Activated CD8-positive, alpha-beta T cell treated with anti-CD3 and anti-CD28 coated beads for 36 hours (primary cell): ENCODE measurements at regions not wholly inside any gene's neighbourhood (a gene's known extent, or its start where the extent isn't known, plus 50 kb on each side); places are given as distances from the start of the nearest gene placed in this dataset.

Experiments used
- ATAC-seq: fragments of 200-7000 bp; cut with Tn5 transposase; one replicate; pipeline ENCODE4 v1.10.0; 2021; ENCODE audit warnings: mild to moderate bottlenecking, moderate library complexity
- CTCF ChIA-PET: fragments of 350-600 bp; sonication (Branson Sonifier 250); formaldehyde crosslinking; loops from one replicate; lab custom pipeline; 2021; ENCODE audit warnings: antibody characterized with exemption; lab: Charles Lee
- POLR2A ChIA-PET: fragments of 350-600 bp; sonication (Branson Sonifier 250); formaldehyde crosslinking; loops from one replicate; lab custom pipeline; 2021; ENCODE audit warnings: antibody characterized with exemption; lab: Charles Lee
- DNase-seq: peaks from one replicate; pipeline ENCODE4 v3.0.0-alpha.2; 2020
- H3K27ac Mint-ChIP-seq: one replicate; pipeline ENCODE4 v1.8.0; 2021; ENCODE audit warnings: mild to moderate bottlenecking, mixed read lengths
- H3K27me3 Mint-ChIP-seq: one replicate; pipeline ENCODE4 v1.8.0; 2021; ENCODE audit warnings: mixed read lengths
- H3K36me3 Mint-ChIP-seq: one replicate; pipeline ENCODE4 v1.8.0; 2021; ENCODE audit warnings: low read depth, mixed read lengths
- H3K4me1 Mint-ChIP-seq: one replicate; pipeline ENCODE4 v1.8.0; 2021; ENCODE audit warnings: low read depth, mixed read lengths
- H3K4me3 Mint-ChIP-seq: one replicate; pipeline ENCODE4 v1.8.0; 2021; ENCODE audit warnings: mild to moderate bottlenecking, moderate library complexity, mixed read lengths
- H3K9me3 Mint-ChIP-seq: one replicate; pipeline ENCODE4 v1.8.0; 2021; ENCODE audit warnings: mixed read lengths
- intact Hi-C: fragments of 100-400 bp; cut with micrococcal nuclease; formaldehyde crosslinking; loops from one replicate; pipeline ENCODE4 v1.10.0; 2022
- TF ChIP-seq, protein P1 (sequence below): fragments of 200-600 bp; IDR thresholded peaks from one replicate; pipeline ENCODE4 v1.8.0; 2022; ENCODE audit warnings: antibody characterized with exemption, mild to moderate bottlenecking

DNA sequence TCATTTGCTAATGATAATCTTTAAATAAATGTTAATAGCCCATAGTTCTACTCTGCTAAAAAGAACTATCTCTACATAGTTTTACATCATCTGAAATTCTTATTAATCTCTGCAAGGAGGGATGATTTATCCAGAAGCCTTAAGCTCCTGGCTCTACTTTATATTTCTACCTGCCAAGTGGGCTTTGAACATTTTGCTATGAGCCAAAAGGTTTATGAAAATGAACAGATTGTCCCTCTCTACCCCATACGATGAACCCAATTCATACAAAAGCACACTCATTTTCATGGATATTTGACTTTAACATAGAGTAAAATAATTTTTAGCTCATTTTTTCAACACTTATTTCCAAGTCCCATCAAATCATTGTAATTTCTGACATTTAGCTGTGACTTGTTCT, 611.0 kb downstream of the NSUN3 start:
- ChIA-PET CTCF (no interaction called here), POLR2A (no interaction called here)
- TF ChIP-seq, protein P1, sequence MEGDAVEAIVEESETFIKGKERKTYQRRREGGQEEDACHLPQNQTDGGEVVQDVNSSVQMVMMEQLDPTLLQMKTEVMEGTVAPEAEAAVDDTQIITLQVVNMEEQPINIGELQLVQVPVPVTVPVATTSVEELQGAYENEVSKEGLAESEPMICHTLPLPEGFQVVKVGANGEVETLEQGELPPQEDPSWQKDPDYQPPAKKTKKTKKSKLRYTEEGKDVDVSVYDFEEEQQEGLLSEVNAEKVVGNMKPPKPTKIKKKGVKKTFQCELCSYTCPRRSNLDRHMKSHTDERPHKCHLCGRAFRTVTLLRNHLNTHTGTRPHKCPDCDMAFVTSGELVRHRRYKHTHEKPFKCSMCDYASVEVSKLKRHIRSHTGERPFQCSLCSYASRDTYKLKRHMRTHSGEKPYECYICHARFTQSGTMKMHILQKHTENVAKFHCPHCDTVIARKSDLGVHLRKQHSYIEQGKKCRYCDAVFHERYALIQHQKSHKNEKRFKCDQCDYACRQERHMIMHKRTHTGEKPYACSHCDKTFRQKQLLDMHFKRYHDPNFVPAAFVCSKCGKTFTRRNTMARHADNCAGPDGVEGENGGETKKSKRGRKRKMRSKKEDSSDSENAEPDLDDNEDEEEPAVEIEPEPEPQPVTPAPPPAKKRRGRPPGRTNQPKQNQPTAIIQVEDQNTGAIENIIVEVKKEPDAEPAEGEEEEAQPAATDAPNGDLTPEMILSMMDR = no peak
- intact Hi-C loops = no loop called here
- H3K27me3 Mint-ChIP-seq = no peaks in the 10 kb centered on the region
- no peaks in the 10 kb centered on the region for H3K36me3 Mint-ChIP-seq
- peaks cover 12% of the 10 kb centered on the region for H3K9me3 Mint-ChIP-seq
- ATAC-seq (no peak), DNase-seq (no peak)
- H3K4me1 Mint-ChIP-seq = no peaks in the 10 kb centered on the region
- no peak overlapping the region for H3K4me3 Mint-ChIP-seq
- no peak overlapping the region for H3K27ac Mint-ChIP-seq

DNA sequence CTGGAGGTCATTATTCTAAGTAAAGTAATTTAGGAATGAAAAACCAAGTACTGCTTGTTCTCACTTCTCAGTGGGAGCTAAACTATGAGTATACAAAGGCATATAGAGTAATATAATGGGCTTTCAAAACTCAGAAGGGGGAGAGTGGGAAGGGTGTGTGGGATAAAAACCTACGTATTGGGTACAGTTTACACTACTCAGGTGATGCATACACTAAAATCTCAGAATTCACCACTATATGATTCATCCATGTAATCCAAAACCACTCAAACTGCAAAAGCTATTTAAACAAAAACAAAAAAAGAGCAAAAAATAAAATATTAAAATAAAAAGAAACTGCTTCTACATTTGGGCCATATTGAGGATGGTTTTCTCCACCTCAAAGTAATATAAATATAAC, 623.3 kb downstream of the NSUN3 start:
- no peak for ATAC-seq
- POLR2A ChIA-PET = no interaction called here
- CTCF ChIA-PET = no interaction called here
- H3K27me3 Mint-ChIP-seq = no peaks in the 10 kb centered on the region
- H3K9me3 Mint-ChIP-seq = peaks cover 9% of the 10 kb centered on the region
- intact Hi-C loops = no loop called here
- H3K4me1 Mint-ChIP-seq = no peaks in the 10 kb centered on the region
- H3K4me3 Mint-ChIP-seq = no peak overlapping the region
- DNase-seq = no peak
- TF ChIP-seq, protein P1 = no peak
- no peaks in the 10 kb centered on the region for H3K36me3 Mint-ChIP-seq
- no peak overlapping the region for H3K27ac Mint-ChIP-seq

DNA sequence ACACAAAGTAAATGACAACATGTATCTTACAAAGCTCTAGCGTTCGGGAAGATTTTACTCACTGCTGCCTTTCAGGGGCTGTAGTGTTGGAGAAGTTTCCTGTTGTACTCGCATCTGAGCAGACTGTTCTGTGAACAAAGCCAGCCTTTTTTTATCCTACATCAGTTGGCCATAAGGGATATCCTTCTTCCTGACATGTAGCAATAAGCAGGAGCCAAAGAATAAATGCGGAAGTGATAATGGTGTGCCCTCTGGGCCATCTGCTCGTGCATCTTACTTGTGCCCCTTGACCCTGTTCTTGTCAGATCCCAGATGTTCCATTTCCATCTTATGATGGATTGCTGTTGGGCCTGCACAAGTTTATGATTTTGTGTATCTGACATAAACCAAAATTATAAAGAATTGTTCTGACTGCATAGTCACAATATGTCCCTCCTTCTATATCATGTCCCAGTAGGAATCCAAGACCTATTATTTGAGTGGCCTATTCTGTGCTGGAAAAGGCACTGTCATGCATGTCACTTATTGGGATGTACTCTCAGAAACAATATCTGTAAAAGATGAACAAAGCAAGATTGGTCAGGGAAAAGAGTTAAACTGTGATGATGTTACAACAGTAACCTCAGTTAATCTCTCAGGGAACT, 631.3 kb downstream of the NSUN3 start:
- CTCF ChIA-PET = no interaction called here
- DNase-seq = no peak
- Mint-ChIP-seq H3K9me3 (peaks cover 5% of the 10 kb centered on the region), H3K36me3 (no peaks in the 10 kb centered on the region), H3K27ac (no peak overlapping the region), H3K27me3 (no peaks in the 10 kb centered on the region), H3K4me1 (no peaks in the 10 kb centered on the region), H3K4me3 (no peak overlapping the region)
- TF ChIP-seq, protein P1 = no peak
- intact Hi-C loops = no loop called here
- POLR2A ChIA-PET = no interaction called here
- ATAC-seq = no peak

DNA sequence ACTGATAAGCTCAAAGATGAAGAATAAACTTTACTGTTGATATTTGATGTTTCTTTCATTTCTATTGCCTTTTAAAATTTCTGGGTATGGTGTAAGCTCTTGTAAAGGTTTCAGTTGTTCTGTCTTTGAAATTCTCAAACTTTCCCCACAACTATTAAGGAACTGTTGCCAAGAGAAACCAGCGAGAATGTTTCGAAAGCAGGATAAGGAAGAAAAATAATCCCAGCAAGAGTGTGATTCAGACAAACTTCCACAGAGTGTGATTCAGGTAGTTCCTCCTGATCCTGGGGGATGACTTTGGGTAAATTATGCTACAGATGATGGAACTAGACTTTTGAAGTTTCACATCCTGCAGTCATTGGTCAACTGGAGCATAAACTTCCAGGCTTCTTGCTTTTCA, 632.0 kb downstream of the NSUN3 start:
- TF ChIP-seq, protein P1 = no peak
- ChIA-PET CTCF (no interaction called here), POLR2A (no interaction called here)
- Mint-ChIP-seq H3K27me3 (no peaks in the 10 kb centered on the region), H3K27ac (no peak overlapping the region), H3K36me3 (no peaks in the 10 kb centered on the region), H3K4me1 (no peaks in the 10 kb centered on the region), H3K4me3 (no peak overlapping the region), H3K9me3 (peaks cover 5% of the 10 kb centered on the region)
- DNase-seq (no peak), ATAC-seq (no peak)
- intact Hi-C loops = no loop called here

DNA sequence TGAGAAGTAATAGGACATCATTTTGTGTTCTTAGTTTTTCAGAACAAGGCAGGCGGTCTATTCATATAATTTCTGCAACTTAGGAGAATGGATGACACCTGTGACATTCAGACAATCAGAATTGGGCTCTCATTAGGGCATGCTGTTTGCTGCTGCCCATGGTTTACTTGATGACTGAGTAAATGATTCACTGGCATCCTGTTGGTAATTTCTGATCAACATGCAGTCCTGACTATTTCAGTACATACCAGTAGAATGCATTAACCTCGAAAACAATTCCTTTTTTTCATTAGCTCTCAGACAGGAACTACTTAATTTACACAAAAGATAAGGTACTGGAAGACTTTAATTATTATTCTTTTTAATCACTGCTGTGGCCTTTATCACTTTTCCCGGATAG, 641.6 kb downstream of the NSUN3 start:
- no peak overlapping the region for H3K4me3 Mint-ChIP-seq
- ATAC-seq (no peak), DNase-seq (no peak)
- H3K27ac Mint-ChIP-seq = no peak overlapping the region
- H3K9me3 Mint-ChIP-seq = peaks cover 7% of the 10 kb centered on the region
- POLR2A ChIA-PET = no interaction called here
- CTCF ChIA-PET = no interaction called here
- intact Hi-C loops = no loop called here
- H3K4me1 Mint-ChIP-seq = no peaks in the 10 kb centered on the region
- H3K36me3 Mint-ChIP-seq = no peaks in the 10 kb centered on the region
- H3K27me3 Mint-ChIP-seq = no peaks in the 10 kb centered on the region
- TF ChIP-seq, protein P1 = no peak
